ENCODE measurements at regions not wholly inside any gene's neighbourhood (a gene's known extent, or its start where the extent isn't known, plus 50 kb on each side); places are given as distances from the start of the nearest gene placed in this dataset.
"Not testable (repeated sequence)": the region's sequence is repeated elsewhere in the genome, so short reads cannot be mapped to it uniquely, and the experiment has no call there.

DNA sequence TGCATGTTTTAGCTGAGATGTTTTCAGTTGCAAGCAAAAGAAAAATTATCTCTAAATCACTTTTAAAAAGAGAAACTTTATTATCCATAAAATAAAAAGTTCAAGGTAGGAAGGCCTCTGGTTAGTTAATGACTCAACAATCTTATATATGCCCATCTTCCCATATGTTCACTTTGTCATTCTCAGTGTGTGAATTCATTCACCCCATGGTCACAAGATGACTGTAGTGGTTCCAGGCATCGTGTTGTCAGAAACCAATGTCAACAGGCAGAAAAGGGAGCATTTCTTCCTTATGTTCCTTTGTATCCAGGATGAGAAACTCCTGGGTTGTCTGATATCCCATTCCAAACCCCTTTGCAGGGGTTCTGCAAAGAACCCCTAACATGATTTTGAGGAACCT lies 119.9 kb upstream of the RAP2B start:
- CTCF ChIA-PET = interaction anchor here (0.8 to 1.8 kb wide), 5 partner anchors 13 to 1246 kb away, joined by 3 to 7 read pairs (median 5); no protein-coding TSS in a partner anchor
- H3K4me1 Mint-ChIP-seq (ENCODE audit: low read depth) = peaks cover 3% of the 10 kb centered on the region
- no peak for DNase-seq
- H3K9me3 Mint-ChIP-seq = no peaks in the 10 kb centered on the region
- no peaks in the 10 kb centered on the region for H3K27me3 Mint-ChIP-seq (ENCODE audit: low read depth)
- no peaks in the 10 kb centered on the region for H3K36me3 Mint-ChIP-seq (ENCODE audit: low read depth)
- H3K27ac Mint-ChIP-seq = no peak overlapping the region
- intact Hi-C loops (cut with micrococcal nuclease) = loop anchor here (2.0 to 10.0 kb wide), 5 partner anchors 179 to 975 kb away; no protein-coding TSS in a partner anchor
- H3K4me3 Mint-ChIP-seq = no peak overlapping the region

DNA sequence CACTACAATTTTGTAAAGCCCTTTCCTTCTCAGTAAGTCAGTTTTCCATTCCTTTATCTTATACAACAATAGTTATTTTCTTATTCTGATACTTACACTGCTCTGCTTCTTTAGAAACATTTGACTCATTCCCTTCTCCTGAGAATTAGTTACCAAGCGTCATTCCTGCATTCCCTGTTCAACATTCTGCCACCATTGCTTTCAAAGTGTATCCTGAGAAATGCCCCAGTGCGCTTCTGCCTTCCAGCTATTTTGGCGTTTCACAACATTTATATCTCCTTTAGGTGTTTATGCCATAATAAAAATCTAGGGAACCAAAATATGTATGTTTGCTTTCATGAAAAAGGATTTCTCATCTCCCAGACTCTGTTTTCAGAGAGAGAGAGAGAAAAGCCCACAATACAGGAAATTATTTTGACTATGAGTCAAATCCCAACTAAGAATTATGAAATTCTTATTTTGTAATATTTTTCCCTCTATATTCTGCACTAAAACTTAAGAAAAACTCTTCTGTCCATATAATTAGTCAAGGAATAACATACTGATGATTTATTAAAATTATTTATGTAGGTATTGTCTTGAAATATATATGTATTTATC lies 118.2 kb upstream of the RAP2B start:
- peaks cover 3% of the 10 kb centered on the region for H3K4me1 Mint-ChIP-seq (ENCODE audit: low read depth)
- no peak overlapping the region for H3K4me3 Mint-ChIP-seq

GRCh38 chr3:153045150-153045549 lies 116.9 kb upstream of the RAP2B start:
- DNase-seq = no peak
- Mint-ChIP-seq H3K9me3 (no peaks in the 10 kb centered on the region), H3K36me3 (ENCODE audit: low read depth) (no peaks in the 10 kb centered on the region), H3K27ac (no peak overlapping the region), H3K4me1 (ENCODE audit: low read depth) (peaks cover 3% of the 10 kb centered on the region), H3K27me3 (ENCODE audit: low read depth) (no peaks in the 10 kb centered on the region), H3K4me3 (no peak overlapping the region)
- CTCF ChIA-PET = interaction anchor here (1.0 kb wide), 1 partner anchor 115 kb away, joined by 3 read pairs; no protein-coding TSS in a partner anchor
- intact Hi-C loops (cut with micrococcal nuclease) = loop anchor here (10.0 kb wide), 1 partner anchor 580 kb away; no protein-coding TSS in a partner anchor

More for the DNA sequence above, 118.2 kb upstream of the RAP2B start:
- Mint-ChIP-seq H3K27me3 (ENCODE audit: low read depth) (no peaks in the 10 kb centered on the region), H3K36me3 (ENCODE audit: low read depth) (no peaks in the 10 kb centered on the region), H3K9me3 (no peaks in the 10 kb centered on the region), H3K27ac (no peak overlapping the region)
- no peak for DNase-seq
- CTCF ChIA-PET = interaction anchor here (0.7 to 1.8 kb wide), 15 partner anchors 10 to 726 kb away, joined by 3 to 7 read pairs (median 3); no protein-coding TSS in a partner anchor
- intact Hi-C loops (cut with micrococcal nuclease) = loop anchor here (1.0 to 10.0 kb wide), 10 partner anchors 117 to 973 kb away; no protein-coding TSS in a partner anchor

- CTCF ChIA-PET = no interaction called here
- Mint-ChIP-seq H3K9me3 (no peaks in the 10 kb centered on the region), H3K4me1 (ENCODE audit: low read depth) (no peaks in the 10 kb centered on the region), H3K36me3 (ENCODE audit: low read depth) (no peaks in the 10 kb centered on the region), H3K27me3 (ENCODE audit: low read depth) (no peaks in the 10 kb centered on the region), H3K27ac (no peak overlapping the region), H3K4me3 (no peak overlapping the region)
- intact Hi-C loops (cut with micrococcal nuclease) = no loop called here
- DNase-seq = no peak
These were observed 111.0 kb upstream of the RAP2B start for GRCh38 chr3:153050978-153051377.

DNA sequence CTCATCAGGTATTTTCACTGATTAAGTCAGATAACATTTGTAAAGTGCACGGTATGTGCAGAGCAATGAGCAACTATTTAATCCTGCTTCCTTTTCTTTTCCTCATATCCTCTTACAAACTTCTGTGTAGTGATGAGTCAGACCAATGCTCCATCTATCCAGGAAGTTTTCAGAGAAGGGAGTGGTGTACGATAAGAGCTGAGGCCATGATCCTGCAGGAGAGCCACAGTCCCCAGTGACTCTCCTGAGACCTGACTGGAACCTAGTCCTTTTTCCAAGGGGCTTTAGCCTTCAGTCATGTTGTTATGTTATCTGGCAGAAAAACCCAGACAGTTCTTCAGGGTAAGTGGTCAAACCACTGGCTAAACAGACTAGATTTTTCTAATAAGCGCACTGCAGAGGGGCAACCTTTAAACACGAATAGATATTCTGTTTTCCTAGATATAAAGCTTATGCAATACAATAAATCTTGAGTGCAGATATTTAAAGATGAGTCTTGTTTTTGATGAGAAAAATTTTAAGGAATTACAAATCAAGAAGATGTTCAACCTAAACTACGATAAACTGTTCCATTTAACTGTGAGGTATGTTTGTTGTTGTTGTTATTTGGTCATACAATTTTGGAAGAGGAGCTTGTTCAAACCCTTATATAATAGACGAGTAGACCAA lies 110.5 kb upstream of the RAP2B start:
- Mint-ChIP-seq H3K27me3 (ENCODE audit: low read depth) (no peaks in the 10 kb centered on the region), H3K4me1 (ENCODE audit: low read depth) (no peaks in the 10 kb centered on the region), H3K4me3 (no peak overlapping the region), H3K9me3 (no peaks in the 10 kb centered on the region), H3K36me3 (ENCODE audit: low read depth) (no peaks in the 10 kb centered on the region), H3K27ac (no peak overlapping the region)
- intact Hi-C loops (cut with micrococcal nuclease) = no loop called here
- CTCF ChIA-PET = interaction anchor here (0.6 to 0.7 kb wide), 2 partner anchors 20 to 542 kb away, joined by 4 read pairs; no protein-coding TSS in a partner anchor
- no peak for DNase-seq

DNA sequence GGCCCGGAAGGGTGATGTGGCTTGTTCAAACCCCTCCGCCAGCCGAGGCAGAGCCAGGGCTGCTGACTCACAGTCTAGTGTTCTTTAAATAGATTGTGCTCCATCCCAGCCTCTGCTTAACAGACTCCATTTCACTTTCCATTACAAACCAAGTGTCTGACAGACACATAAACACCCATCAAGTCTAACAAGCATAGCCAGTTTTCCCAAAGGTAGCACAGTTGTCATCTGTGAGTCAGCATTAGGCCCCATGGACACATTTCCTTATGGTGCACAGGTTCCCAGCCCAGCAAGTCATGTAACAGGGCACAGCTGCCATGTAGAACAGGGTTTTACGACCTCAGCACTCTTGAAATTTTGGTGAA lies 109.9 kb upstream of the RAP2B start:
- Mint-ChIP-seq H3K9me3 (no peaks in the 10 kb centered on the region), H3K27ac (no peak overlapping the region), H3K36me3 (ENCODE audit: low read depth) (no peaks in the 10 kb centered on the region), H3K27me3 (ENCODE audit: low read depth) (no peaks in the 10 kb centered on the region), H3K4me1 (ENCODE audit: low read depth) (no peaks in the 10 kb centered on the region), H3K4me3 (no peak overlapping the region)
- CTCF ChIA-PET = interaction anchor here (0.6 to 0.7 kb wide), 2 partner anchors 21 to 541 kb away, joined by 4 read pairs; no protein-coding TSS in a partner anchor
- intact Hi-C loops (cut with micrococcal nuclease) = no loop called here
- DNase-seq = no peak

GRCh38 chr3:153055217-153055616 lies 106.8 kb upstream of the RAP2B start:
- DNase-seq = no peak
- H3K27ac Mint-ChIP-seq = no peak overlapping the region
- H3K27me3 Mint-ChIP-seq (ENCODE audit: low read depth) = no peaks in the 10 kb centered on the region
- no peaks in the 10 kb centered on the region for H3K4me1 Mint-ChIP-seq (ENCODE audit: low read depth)
- H3K36me3 Mint-ChIP-seq (ENCODE audit: low read depth) = no peaks in the 10 kb centered on the region
- no peak overlapping the region for H3K4me3 Mint-ChIP-seq
- H3K9me3 Mint-ChIP-seq = no peaks in the 10 kb centered on the region
- CTCF ChIA-PET = interaction anchor here (0.6 kb wide), 1 partner anchor 53 kb away, joined by 3 read pairs; no protein-coding TSS in a partner anchor
- intact Hi-C loops (cut with micrococcal nuclease) = no loop called here

DNA sequence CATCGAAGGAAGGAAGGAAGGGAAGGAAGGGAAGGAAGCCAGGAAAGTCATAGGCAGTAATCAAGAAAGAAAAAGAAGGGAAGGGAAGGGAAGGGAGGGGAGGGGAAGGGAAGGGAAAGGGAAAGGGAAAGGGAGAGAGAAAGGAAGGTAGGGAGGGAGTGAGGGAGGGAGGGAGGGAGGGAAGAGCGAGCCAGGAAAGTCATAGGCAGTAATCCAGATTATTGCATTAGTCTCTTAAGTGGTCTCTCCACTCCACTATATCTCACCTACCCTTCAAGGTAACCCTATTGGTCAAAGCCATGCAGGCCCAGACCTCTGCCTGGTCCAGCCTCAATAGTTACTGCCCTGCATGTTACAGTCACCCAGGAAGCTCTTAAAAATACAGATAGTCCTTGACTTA lies 106.2 kb upstream of the RAP2B start:
- Mint-ChIP-seq H3K27ac (no peak overlapping the region), H3K4me1 (ENCODE audit: low read depth) (no peaks in the 10 kb centered on the region), H3K9me3 (no peaks in the 10 kb centered on the region), H3K27me3 (ENCODE audit: low read depth) (no peaks in the 10 kb centered on the region), H3K36me3 (ENCODE audit: low read depth) (no peaks in the 10 kb centered on the region), H3K4me3 (no peak overlapping the region)
- DNase-seq = no peak
- CTCF ChIA-PET = no interaction called here
- intact Hi-C loops (cut with micrococcal nuclease) = no loop called here

GRCh38 chr3:153058031-153058688 lies 103.9 kb upstream of the RAP2B start:
- intact Hi-C loops (cut with micrococcal nuclease); DNase-seq; H3K4me3 Mint-ChIP-seq; H3K4me1 Mint-ChIP-seq (ENCODE audit: low read depth); H3K27ac Mint-ChIP-seq; H3K27me3 Mint-ChIP-seq (ENCODE audit: low read depth); H3K36me3 Mint-ChIP-seq (ENCODE audit: low read depth); H3K9me3 Mint-ChIP-seq: not testable (repeated sequence)
- CTCF ChIA-PET = interaction anchor here (0.7 to 1.4 kb wide), 2 partner anchors 15 to 42 kb away, joined by 3 read pairs; no protein-coding TSS in a partner anchor

DNA sequence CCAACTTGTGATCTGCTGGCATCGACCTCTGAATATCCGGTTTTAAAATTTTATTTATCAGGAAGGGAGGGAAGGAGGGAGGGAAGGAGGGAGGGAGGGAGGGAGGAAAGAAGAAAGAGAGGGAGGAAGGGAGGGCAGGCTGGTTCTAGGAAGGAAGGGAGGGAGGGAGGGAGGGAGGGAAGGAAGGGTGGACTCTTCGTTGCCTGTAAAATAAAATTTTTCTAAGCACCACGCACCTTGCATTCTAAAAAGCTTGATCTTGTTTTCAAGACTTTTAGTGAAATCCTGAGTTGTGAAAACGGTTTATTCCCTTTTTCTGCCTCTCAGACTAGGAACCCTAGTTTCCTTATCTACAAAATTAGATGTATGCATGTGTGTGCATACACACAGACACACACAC lies 101.7 kb upstream of the RAP2B start:
- Mint-ChIP-seq H3K4me3 (no peak overlapping the region), H3K27me3 (ENCODE audit: low read depth) (no peaks in the 10 kb centered on the region), H3K4me1 (ENCODE audit: low read depth) (no peaks in the 10 kb centered on the region), H3K9me3 (no peaks in the 10 kb centered on the region), H3K36me3 (ENCODE audit: low read depth) (no peaks in the 10 kb centered on the region), H3K27ac (no peak overlapping the region)
- no peak for DNase-seq
- intact Hi-C loops (cut with micrococcal nuclease) = no loop called here
- CTCF ChIA-PET = no interaction called here

DNA sequence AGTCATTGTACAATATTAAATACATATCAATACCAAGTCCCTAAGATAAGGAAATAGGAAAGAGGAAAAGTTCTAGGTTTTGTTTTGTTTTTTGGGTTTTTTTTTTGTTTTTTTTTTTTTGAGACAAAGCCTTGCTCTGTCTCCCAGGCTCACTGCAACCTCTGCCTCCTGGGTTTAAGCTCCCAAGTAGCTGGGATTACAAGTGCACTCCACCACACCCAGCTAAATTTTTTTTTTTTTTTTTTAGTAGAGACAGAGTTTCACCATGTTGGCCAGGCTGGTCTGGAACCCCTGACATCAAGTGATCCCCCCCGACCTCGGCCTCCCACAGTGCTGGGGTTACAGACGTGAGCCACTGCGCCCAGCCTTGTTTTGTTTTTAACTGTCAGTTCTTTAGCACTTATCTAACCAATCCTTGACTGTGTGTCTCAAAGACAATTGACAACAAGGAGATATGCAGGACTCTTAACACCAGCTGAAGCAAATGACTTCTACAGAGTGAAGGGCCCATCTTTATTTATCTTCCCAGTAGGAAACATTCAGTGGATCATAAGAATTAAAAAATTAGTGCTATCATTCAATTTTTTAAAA lies 100.0 kb upstream of the RAP2B start:
- H3K9me3 Mint-ChIP-seq = no peaks in the 10 kb centered on the region
- CTCF ChIA-PET = interaction anchor here (0.8 to 1.1 kb wide), 2 partner anchors 19 to 22 kb away, joined by 3 read pairs; no protein-coding TSS in a partner anchor
- H3K4me3 Mint-ChIP-seq = no peak overlapping the region
- no peak overlapping the region for H3K27ac Mint-ChIP-seq
- DNase-seq = no peak
- no peaks in the 10 kb centered on the region for H3K4me1 Mint-ChIP-seq (ENCODE audit: low read depth)
- no peaks in the 10 kb centered on the region for H3K27me3 Mint-ChIP-seq (ENCODE audit: low read depth)
- intact Hi-C loops (cut with micrococcal nuclease) = no loop called here
- H3K36me3 Mint-ChIP-seq (ENCODE audit: low read depth) = no peaks in the 10 kb centered on the region

DNA sequence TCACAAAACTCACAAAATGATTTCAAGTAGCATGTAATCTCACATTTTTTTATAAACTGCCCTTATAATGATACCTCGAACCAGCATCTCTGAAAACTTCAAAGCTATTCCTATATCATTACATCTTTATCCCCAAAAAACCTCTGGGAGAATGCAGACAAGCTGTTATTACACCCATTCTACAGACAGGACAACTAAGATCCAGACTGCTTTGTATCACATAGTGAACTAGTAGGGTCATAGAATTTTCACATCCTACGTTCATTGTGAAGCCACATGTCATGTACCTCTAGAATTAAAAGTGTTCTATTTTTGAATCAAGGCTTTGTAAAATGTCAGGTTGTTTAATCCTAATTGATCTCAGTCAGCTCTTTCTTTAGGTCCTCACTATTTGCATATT lies 98.7 kb upstream of the RAP2B start:
- CTCF ChIA-PET = no interaction called here
- Mint-ChIP-seq H3K36me3 (ENCODE audit: low read depth) (no peaks in the 10 kb centered on the region), H3K27me3 (ENCODE audit: low read depth) (no peaks in the 10 kb centered on the region), H3K4me1 (ENCODE audit: low read depth) (no peaks in the 10 kb centered on the region), H3K9me3 (no peaks in the 10 kb centered on the region), H3K27ac (no peak overlapping the region), H3K4me3 (no peak overlapping the region)
- intact Hi-C loops (cut with micrococcal nuclease) = no loop called here
- DNase-seq = no peak

Measured in activated naive CD4-positive, alpha-beta T cell treated with anti-CD3 and anti-CD28 coated beads for 36 hours (primary cell).